CD4-positive, alpha-beta T cell treated with Interleukin-6 for 4 hours (primary cell): ENCODE measurements at regions not wholly inside any gene's neighbourhood (a gene's known extent, or its start where the extent isn't known, plus 50 kb on each side); places are given as distances from the start of the nearest gene placed in this dataset.
"Not testable (repeated sequence)": the region's sequence is repeated elsewhere in the genome, so short reads cannot be mapped to it uniquely, and the experiment has no call there.

Experiments used
- DNase-seq: peaks from one replicate; pipeline ENCODE4 v3.0.0-alpha.2; 2020; ENCODE audit warnings: mixed read lengths

DNA sequence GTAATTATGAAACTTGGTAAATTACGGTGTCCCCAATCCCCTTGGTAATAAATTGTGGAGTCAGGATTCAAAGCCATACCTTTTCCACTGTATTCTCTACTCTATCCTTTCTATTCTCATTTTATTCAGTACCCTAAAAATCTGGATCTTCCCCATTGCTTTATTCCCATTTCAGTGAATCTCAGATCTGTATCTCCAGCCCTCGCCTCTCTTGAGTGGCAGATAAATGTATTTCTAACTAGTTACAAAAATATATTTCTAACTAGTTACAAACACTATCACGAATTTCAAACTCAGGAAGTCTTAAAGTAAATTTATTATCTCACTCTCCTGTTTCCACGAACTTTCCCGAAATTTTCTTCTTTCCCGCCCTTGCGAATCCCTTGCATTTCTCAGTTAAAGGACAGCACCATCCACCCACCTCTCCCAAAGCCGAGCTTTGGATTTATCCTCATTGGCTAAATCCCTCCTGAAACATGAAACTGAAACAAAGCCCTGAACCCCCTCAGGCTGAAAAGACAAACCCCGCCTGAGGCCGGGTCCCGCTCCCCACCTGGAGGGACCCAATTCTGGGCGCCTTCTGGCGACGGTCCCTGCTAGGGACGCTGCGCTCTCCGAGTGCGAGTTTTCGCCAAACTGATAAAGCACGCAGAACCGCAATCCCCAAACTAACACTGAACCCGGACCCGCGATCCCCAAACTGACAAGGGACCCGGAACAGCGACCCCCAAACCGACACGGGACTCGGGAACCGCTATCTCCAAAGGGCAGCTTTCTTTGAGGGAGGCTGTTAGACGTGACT lies 164.3 kb upstream of the PABPC3 start:
- no peak for DNase-seq

DNA sequence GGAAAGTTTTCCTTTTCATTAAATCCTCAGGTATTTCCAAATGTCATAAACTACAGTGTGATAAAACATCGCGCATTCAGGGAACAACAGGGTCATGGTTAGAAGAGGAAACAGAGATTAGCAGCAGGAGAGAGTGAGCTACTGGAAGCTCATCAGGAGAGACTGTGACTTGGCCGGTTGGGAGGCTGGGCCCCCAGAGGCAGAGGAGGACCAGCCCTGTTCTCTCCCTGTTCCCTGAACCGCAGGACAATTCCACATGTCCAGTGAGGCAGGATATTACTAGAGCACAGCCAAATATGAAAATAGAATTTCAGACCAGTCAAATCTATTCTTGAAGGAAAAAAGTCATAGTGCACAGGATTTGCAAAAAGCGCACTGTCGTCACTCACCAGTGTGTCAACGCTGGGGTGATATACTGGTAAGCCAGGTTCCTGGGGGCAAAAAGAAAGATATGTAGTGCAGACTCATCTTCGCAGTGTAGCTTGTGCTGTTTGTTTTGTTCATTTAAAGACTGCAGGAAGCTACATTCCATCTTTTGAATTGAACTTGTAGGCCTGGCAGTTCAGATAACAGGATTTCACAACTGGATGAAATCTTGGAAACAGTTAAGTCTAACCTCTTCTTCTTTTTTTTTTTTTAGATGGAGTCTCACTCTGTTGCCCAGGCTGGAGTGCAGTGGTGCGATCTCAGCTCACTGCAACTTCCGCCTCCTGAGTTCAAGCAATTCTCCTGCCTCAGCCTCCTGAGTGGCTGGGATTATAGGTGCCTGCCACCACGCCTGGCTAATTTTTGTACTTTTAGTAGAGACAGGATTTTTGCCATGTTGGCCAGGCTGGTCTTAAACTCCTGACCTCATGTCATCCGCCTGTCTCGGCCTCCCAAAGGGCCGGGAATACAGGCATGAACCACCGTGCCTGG lies 162.6 kb upstream of the PABPC3 start:
- DNase-seq, result not testable (repeated sequence)

DNA sequence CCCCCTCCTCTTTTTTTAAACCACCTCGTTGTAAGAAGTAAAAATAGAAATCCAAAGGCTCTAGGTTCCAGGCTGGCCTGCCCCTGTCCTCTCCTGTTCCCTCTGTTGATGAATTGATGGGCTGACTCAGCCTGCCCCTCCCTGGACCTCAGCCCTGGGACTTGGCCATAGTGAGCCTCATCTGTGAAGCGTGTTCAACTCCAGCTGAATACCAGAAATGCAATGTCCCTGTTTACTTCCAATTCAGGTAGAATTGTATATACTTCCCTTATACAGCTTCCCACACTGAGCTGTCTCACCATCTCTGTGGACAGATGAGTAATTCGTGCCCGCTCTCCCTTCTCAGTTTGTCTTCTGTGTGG lies 161.9 kb upstream of the PABPC3 start:
- not testable (repeated sequence) for DNase-seq

DNA sequence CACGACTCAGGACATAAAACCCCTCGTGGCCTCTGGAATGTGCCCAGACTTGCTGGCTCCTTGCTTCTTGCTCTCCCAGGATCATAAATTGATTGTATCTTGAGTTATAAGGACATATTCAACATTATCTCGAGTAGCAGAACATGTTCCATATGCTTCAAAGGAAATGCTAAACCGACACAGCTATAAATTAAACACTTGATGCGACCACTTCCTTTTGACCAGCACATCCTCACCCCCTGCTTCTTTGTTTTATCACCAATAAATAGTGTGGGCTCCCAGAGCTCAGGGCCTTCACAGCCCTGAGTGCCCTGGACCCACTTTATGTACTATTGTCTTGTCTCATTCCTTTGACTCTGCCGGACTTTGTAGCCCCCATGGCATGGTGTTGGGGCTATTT lies 157.0 kb upstream of the PABPC3 start:
- DNase-seq, result no peak

DNA sequence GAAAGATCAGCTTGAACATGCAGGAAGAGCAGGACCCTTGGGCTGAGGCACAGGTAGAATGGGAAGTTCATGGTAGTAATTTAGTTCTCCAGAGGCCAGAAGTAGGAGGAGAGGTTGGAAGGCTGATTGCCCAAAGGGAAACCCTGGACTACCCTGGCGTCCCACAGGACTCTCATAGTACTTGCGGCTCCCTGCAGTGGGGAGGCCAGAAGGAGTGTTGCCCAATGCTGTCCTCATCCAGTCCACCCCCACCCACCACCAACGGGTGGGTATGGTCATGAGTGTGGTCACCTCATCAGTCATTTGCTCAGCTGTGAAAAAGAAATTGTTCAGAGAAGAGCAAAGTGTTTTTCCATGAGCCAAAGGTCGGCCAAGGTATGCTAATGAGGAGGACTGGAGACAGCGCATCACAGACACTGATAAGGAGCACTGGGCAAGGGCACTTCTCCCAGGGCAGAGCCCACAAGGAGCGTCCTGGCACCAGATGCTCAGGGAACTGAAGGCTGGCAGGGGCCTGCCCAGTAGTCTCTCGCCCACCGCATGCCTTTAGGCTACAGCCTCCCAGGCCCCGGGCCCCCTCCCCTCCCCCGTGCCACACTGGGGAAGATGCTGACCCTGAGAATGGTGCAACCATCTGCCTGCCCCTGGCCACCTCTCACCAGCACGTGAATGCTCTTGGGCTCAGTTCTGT lies 154.8 kb upstream of the PABPC3 start:
- not testable (repeated sequence) for DNase-seq

DNA sequence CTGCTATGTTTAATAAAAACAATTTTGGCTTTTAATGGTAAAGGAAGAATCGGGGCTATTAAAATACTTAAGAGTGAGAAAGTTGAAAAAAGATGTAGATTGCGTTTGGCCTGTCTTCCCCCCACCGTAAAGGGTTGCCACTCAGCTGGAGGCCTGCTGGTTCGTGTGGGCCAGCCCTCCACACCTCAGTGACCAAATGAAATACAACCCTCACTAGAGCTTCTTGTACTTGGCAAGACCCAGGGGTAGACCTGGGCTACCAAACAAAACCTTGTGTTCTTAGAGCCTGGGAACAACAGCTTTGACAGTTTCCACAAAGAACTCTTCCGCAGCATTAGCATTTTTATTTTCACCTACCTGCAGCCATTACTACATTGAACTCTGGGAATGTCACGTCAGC lies 152.8 kb upstream of the PABPC3 start:
- DNase-seq, result no peak

DNA sequence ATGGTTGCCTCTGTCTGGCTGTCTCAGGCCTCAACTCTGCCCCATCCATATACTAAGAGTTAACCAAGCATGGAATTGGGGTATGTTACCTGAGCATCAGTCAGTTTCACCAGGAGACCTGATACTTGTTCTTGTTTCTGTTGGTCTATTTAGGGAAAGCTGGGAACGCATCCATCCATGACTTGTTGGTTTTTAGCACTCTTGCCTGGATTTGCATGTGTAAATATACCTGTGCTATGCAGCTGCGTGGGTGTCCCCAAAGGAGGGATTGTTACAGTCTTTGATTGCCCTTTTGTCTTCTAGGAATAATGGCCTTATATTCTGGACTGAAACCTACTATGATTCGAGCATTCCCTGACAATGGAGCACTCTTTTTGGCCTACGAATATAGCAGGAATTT lies 151.9 kb upstream of the PABPC3 start:
- not testable (repeated sequence) for DNase-seq

DNA sequence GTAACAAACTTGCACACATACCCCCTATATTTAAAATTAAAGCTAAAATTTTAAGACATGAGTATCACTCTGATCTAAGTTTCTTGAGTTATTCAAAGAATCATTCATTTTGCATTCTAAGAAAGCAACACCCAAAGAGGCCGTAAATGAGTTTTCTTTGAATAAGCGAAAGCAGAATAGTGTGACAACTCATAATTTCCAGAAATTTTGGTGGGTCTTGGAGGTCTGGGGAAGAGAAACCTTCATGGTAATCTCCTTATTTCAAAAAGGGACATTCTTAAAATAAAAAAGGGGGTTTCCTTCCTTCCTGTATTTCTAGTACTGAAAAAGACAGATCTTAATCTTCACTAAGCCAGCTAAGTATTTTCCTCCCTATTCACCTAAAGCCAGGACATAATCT lies 147.0 kb upstream of the PABPC3 start:
- not testable (repeated sequence) for DNase-seq

DNA sequence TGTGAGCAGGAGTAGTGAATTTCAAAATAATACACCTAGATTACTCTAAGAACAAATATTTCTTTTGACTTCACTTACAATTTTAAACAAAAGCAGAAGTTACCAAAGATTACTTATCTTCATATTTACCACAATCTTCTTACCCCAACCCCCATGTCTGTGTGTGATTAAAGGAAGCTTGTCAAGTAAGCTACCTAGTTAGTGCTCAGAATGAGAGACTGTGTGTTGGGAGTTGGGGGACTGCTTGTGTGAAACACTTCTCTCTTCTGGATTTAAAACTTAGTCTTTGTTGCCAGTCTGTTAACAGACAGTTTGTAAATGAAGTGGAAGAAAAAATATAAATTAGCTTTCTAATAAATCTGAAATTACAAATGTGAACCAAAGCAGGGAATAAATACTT lies 145.3 kb upstream of the PABPC3 start:
- DNase-seq, result not testable (repeated sequence)

DNA sequence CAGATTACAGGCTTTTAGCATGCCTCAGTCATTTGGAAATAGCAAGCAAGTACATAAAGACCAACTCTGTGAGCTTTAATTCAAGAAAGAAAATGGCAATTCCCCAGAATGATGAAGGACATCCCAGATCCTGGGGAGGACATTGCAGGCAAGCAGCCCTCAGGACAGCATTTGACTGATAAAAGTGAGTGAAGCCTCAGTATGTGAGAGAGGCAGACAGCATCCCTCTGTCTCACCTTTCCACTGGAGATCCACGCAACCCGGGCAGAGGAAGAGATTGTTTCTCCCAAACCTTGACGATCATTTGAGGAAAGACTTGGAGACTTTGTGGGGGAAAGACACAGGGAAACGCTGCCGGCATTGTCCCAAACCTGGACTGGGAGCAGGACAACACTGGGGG lies 128.0 kb upstream of the PABPC3 start:
- DNase-seq, result not testable (repeated sequence)

DNA sequence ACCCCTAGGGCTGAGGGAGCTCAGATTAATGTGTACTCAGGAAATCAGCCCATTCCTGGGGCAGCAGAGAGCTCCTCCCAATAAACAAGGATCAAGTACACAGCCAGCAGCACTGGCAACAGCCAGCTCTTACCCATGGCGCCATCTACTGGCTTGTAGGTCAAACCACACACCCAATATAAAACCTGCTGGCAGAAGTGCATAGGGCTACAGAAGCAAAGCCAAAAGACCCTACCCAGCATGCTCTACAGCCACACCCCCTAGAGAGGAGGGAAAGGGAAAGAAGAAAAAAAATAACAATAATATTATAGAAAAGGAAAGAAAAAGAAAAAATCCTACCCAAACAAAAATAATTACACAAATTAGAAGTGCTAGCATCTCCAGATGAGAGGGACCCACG lies 127.5 kb upstream of the PABPC3 start:
- not testable (repeated sequence) for DNase-seq

DNA sequence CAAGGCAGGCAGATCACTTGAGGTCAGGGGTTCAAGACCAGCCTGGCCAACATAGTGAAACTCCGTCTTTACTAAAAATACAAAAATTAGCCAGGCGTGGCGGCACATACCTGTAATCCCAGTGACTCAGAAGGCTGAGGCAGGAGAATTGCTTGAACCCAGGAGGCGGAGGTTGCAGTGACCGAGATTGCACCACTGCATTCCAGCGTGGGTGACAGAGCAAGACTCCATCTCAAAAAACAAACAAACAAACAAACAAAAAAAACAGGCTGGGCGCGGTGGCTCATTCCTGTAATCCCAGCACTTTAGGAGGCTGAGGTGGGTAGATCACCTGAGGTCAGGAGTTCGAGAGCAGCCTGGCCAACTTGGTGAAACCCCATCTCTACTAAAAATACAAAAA lies 122.8 kb upstream of the PABPC3 start:
- DNase-seq, result not testable (repeated sequence)

DNA sequence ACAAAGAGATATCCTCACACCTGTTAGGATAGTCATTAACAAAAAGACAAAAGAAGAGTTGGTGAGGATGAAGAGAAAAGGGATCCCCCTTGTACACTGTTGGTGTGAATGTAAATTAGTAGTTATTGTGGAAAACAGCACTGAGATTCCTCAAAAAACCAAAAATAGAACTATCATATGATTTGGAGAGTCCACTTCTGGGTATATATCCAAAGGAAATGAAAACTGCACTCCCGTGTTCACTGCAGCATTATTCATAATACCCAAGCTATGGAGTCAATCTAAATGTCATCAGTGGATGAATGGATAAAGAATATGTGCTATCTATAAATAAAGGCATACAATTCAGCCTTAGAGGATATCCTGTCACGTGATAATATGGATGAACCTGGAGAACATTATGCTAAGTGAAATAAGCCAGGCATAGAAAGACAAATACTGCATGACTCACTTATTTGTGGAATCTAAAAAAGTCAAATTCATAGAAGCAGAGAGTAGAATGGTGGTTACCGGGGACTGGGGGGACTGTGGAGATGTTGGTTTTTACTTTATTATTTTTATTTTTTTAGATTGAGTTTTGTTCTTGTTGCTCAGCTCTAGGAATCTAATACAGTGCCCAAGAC lies 114.6 kb upstream of the PABPC3 start:
- not testable (repeated sequence) for DNase-seq

DNA sequence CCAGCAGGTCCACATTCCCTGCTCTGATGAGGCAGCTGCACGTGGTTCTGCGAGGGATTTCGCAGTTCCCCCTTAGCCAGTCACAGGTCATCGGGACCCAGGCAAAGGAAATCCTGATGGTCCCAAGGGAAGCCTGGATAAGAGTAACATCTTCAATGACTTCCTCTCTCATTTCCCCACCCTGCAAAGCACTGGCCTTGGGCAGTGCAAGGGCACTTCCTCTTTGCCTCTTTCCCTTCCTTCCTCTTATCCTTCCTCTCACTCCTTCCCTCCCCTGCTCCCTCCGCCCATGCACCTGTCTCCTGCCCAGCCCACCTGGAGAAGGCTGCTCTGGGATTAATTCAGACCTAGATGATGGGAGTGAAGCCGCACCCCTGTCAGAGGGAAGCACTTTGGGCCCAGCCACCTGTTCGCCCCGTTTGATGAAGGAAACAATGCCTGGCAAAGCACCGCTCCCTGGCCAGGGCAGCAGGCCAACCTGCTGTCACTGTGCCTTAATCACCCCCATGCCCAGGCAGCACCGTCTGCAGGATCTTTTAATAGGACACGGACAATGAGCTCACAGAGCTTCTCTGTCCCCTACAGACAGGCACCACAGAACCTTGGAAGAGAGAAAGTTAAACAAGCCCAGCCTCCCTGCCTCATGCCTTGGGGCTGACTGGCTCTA lies 113.5 kb upstream of the PABPC3 start:
- no peak for DNase-seq

DNA sequence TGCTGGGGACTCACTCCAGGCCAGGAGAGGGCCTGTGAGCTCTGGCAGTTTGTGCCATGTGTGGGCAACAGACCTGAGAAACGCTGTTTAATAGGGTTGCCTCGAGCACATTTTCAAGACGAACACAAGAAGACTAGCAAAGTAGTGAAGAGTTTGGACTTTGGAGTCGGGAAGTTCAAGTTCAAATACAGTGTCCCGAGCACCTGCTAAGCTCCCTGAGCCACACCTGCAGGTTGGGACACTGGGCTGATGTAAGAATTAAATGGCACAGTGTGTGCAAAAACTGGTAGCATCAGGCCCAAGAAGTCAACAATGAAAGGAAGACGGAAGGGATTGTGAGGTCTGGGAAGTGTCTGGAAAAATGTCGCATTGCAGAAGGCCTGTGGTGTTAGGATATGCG lies 112.8 kb upstream of the PABPC3 start:
- no peak for DNase-seq

DNA sequence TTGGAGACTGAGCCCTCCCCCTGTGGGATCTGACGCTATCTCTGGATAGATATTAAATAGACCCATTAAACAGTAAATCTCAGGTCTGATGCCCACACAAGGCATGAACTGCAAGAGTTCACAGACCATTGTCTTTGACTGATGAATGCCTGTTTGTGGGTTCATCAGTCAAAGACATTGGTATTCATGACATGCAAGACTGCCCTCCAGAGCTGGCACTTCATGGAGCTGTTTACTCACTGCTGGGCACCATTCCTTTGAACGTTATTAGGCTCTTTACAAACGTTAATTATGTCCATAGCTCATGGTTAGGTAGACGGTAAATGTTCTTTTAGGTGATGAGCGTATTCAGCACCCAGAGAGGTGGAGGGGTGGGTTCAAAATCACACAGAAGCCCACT lies 111.8 kb upstream of the PABPC3 start:
- DNase-seq, result no peak

DNA sequence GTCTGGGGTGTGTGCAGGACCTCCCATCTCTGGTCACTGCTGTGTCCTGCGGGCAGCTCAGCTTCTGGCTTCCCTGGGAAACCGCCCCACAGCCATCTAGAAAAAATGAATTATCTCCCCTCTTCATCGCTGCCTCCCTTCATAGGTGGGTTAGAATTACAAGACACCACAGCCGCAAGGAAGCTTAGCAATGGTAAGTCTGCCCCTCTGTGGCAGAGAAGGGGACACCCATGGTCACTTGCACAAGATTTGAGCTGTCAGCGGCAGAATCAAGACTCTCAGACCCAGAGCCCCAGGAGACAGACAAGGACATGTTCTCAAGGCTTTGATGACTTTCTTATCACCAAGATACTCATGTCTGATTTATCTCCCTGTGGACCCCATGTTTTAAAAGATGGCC lies 110.8 kb upstream of the PABPC3 start:
- DNase-seq, result no peak

DNA sequence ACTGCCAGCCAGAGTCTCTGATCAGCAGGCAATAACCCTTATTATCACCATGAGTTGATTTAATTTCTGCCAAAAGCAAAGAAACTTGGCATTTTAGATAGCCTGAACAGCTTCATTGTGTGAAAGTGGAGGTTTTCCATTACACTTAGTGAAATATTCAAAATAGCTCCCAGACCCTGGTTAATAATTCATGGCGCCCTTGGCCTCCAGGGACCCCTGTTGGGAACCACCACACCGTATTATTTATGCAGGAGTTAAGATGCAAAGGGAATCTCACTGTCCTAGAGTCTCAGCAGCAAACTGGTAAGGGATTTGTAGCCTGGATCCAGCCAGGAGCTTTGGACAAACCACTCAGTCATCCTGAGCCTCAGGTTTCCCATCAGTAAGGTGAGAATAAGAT lies 110.0 kb upstream of the PABPC3 start:
- no peak for DNase-seq

DNA sequence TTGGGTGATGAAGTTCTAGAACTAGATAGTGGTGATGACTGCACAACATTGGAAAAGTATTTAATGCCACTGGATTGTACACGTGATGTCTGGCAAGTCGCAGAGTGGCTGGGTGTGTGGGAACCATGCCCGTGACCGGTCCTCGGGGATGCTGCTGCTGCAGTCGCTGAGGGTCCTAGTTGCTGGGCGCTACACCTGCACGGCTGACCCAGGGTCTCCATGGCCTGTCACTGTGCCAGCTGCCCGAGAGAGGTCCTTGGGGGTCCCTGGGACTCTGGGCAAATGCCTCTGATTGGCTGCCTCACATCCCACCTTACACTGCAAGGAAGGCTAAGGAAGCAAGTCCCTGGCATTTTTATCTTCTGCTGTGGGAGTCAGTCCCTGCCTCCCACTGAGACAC lies 109.1 kb upstream of the PABPC3 start:
- DNase-seq, result no peak

DNA sequence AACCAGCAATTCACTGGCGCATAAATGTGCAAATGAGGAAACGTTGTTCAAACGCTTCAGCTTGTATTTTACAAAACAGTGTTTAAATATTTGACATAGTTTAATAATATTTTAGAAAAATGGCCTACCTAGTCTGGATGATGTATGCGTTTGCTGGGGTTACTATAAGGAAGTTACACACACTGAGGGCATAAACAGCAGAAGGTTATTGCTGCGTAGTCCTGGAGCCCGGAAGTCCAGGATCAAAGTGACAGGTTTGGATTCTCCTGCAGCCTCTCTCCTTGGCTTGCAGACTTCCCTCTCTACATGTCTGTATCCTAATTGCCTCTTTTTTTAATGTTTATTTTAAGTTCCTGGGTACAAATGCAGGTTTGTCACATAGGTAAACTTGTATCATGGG lies 106.0 kb upstream of the PABPC3 start:
- not testable (repeated sequence) for DNase-seq

DNA sequence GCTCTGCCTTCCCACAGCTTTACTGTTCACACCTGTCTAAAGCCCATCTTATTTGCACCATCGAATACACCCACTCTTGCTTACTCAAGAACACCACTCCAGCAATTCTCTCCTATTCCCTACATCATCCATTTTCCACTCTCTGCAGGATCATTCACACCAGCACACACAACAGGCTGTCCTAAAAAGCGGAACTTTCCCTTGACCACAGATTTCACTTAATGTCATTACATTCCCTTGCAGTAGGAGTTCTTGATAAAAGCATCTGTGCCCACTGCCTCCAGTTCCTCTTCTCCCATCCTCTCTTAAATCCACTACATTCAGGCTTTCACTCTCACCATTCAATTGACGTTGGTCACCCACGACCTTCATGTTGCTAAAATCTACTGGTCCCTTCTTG lies 103.0 kb upstream of the PABPC3 start:
- DNase-seq, result not testable (repeated sequence)

DNA sequence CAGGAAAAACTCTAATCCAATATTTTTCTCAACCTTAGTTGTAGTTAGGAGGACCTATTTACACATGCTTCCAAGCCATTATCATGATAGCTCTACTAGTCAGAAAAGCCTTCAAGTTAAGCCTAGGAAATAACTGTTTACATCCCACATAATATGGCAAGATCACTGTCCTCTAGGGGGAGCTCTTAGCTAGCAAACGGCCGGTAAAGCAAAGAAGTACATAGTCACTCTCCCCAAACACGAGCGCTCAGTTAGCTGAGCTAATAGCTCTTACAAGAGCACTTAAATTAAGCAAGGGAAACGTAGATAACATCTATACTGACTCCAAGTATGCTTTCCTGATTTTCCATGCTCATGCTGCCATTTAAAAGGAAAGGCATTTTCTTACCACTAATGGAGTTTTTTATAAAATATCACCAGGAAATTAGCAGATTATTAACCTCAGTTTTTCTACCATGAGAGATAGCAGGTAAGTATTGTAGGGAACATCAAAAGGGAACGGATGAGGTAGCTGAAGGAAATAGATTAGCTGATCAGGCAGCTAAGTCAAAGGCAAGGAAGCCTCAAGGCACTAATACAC lies 100.6 kb upstream of the PABPC3 start:
- DNase-seq, result peak; percentile 58
